Omental fat pad (tissue), 3 donors: ENCODE measurements at regions not wholly inside any gene's neighbourhood (a gene's known extent, or its start where the extent isn't known, plus 50 kb on each side); places are given as distances from the start of the nearest gene placed in this dataset.

ENCODE experiments used
- ATAC-seq: fragments of 150-250 bp; one replicate; pipeline ENCODE4 v1.9.1; 2016; ENCODE audit warnings: mild to moderate bottlenecking, moderate library complexity; ENCODE audit not compliant: low FRiP score
- DNase-seq: peaks from one replicate; pipeline ENCODE4 v3.0.0-alpha.2; 2019; ENCODE audit warnings: low spot score
- TF ChIP-seq, protein P1 (sequence below), 3 donors: fragments of 450-650 bp; IDR thresholded peaks; one replicate each; pipeline ENCODE4 v1.5.1; 2016 to 2017; ENCODE audit warnings: antibody characterized with exemption in 3 of 3, mild to moderate bottlenecking in 3 of 3, moderate library complexity in 2 of 3

DNA sequence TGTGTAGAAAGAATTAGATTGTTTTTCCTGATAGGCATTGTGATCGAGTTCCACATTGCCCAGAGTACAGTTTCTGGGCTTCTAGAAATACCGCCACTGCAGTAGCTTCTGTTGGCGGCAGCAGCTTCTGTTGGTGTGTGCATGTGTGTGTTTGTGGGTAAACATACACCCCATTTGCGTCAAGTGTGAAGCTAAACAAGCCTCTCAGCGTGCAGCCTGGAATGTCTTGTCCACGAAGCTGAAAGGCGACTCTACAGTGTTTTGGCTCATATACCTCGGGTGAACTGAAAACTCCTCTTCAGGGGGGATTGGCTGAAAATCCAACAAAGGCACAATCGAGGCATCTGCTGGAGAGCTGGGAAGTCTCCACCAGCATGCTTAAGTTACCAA, 112.0 kb upstream of the E2F8 start:
- no peak for ATAC-seq
- DNase-seq, result no peak
- TF ChIP-seq, protein P1, sequence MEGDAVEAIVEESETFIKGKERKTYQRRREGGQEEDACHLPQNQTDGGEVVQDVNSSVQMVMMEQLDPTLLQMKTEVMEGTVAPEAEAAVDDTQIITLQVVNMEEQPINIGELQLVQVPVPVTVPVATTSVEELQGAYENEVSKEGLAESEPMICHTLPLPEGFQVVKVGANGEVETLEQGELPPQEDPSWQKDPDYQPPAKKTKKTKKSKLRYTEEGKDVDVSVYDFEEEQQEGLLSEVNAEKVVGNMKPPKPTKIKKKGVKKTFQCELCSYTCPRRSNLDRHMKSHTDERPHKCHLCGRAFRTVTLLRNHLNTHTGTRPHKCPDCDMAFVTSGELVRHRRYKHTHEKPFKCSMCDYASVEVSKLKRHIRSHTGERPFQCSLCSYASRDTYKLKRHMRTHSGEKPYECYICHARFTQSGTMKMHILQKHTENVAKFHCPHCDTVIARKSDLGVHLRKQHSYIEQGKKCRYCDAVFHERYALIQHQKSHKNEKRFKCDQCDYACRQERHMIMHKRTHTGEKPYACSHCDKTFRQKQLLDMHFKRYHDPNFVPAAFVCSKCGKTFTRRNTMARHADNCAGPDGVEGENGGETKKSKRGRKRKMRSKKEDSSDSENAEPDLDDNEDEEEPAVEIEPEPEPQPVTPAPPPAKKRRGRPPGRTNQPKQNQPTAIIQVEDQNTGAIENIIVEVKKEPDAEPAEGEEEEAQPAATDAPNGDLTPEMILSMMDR (IDR thresholded peaks at IDR 0.05), result no peak

DNA sequence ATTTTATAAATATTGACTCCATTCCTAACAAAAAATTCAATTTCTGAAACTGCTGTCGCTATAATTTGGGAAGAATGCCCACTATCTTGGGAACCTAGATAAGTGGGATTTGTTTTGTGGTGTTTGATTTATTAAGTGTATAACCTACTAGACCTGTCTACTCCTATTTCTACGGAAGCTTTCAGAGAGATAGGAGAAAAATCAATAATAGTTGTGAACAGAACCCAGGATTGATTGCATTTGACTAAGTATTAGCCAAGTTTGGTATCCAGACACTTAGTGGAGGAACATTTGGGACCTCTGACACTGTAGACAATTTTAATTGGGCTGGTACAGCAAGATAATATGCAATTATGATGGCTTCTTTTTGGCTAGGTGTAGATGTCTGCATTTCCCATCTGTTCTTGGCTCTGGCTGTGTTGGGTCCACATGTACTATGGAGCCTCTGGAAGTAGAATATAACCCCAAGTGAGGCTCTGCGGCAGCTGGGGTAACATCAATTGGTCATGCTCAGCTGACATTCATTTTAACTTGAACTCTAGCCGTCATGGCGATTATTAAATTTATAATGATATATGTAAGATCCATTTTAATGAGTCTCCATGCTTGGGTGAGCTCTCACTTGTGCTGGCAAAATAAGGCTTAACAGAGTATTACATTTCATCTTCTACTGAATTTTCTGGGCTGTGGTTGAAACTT, 111.5 kb upstream of the E2F8 start:
- DNase-seq (no peak), ATAC-seq (no peak)
- TF ChIP-seq, protein P1 (IDR thresholded peaks at IDR 0.05), result no peak

DNA sequence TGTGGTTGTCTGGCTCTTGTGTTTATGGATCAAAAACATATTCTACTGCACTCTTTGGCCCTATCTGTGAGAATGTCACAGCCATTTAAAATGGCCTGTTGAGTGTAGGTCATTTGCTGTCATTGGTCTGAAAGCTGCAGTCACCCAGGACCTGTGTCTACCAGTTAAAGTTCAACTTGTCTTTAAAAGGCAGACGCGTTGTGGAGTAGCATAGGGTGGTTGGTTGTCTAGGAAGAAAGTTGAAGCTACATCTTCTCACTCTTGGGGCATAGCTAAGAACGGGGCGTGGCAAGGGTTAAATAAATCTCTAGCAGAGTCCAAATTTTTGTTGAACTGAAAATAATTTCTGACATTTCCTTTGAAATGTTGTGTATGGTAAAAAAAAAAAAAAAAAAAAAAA, 110.7 kb upstream of the E2F8 start:
- TF ChIP-seq, protein P1 (IDR thresholded peaks at IDR 0.05), result no peak
- ATAC-seq (no peak), DNase-seq (no peak)

DNA sequence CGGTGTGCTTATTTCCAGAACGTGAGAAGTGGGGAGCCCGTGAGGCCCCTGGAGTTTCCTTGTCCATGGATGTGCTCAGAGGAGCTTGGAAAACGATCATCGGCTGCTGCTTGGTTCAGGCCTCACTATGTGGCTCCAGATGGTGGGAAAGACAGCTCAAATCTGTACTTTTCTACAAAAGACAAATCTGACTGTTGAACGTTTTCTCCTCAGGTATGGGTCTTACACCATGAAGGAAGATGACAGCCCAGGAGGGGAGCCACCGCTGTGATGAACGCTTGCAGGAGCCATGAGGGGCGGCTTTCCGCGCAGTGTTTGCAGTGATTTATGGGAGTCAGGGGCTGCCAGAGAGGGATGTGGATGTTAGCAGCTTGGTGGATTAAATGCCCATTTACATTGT, 109.4 kb upstream of the E2F8 start:
- ATAC-seq, result no peak
- TF ChIP-seq, protein P1 (IDR thresholded peaks at IDR 0.05), result no peak
- no peak for DNase-seq

DNA sequence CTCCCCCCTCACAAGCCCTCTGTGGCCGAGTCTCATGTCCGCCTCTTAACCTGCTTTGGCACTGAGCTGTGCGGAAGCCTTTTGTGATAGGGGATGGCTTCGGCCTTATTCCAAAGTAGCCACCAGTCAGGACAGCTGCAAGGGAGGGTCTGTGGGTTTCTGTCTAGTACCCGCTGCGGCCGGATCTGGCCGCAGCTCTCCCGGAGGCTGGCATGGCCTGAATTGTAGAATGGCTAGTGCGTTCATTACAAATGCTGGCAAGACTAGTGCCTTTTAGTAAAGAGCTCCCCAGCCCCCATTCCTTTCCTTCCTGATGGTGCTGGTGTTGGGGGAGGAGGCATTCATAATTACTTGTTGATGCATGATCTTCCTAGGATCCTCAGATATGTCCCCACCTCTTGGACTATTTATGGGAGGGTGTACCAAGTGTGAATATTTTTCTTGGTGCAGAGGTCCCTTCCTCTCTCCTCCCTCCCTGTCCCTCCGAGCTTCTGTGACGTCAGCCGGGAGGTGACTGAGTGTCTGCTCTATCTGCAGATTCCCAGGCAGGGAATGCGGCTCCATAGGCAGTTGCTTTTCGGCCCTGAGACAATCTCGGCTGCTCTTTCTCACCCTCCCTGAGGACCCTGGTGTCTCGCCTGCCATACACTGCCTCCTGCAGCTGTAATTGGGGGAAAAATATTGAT, 108.7 kb upstream of the E2F8 start:
- no peak for ATAC-seq
- TF ChIP-seq, protein P1 (IDR thresholded peaks at IDR 0.05), result no peak
- no peak for DNase-seq

DNA sequence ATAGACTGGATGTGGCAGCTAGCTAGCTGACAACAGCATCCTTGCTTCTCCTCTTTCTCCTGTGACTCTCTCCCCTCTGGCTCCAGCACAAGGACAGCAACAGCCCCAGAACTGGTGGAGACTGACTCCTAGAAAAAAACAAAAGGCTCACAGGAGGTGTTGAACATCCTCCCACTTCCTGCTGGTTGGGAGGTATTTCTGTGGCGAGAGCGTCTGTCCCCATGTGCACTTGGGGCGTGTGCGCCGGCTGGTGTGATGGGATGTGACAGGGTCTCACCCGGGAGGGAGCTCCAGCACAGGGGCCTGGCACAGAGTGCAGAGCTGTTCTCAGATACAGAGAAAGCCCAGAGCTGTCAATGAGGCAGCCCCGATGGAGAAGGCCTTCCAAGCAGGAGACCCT, 107.2 kb upstream of the E2F8 start:
- ATAC-seq (no peak), DNase-seq (no peak)
- TF ChIP-seq, protein P1 (IDR thresholded peaks at IDR 0.05), result no peak
